Inferior parietal cortex (tissue), 1 donor: ENCODE measurements at regions not wholly inside any gene's neighbourhood (a gene's known extent, or its start where the extent isn't known, plus 50 kb on each side); places are given as distances from the start of the nearest gene placed in this dataset.
"Not testable (repeated sequence)": the region's sequence is repeated elsewhere in the genome, so short reads cannot be mapped to it uniquely, and the experiment has no call there.

ENCODE experiments used
- DNase-seq: peaks from one replicate; pipeline ENCODE4 v3.0.0-alpha.2; 2016; ENCODE audit errors: extremely low spot score

DNA sequence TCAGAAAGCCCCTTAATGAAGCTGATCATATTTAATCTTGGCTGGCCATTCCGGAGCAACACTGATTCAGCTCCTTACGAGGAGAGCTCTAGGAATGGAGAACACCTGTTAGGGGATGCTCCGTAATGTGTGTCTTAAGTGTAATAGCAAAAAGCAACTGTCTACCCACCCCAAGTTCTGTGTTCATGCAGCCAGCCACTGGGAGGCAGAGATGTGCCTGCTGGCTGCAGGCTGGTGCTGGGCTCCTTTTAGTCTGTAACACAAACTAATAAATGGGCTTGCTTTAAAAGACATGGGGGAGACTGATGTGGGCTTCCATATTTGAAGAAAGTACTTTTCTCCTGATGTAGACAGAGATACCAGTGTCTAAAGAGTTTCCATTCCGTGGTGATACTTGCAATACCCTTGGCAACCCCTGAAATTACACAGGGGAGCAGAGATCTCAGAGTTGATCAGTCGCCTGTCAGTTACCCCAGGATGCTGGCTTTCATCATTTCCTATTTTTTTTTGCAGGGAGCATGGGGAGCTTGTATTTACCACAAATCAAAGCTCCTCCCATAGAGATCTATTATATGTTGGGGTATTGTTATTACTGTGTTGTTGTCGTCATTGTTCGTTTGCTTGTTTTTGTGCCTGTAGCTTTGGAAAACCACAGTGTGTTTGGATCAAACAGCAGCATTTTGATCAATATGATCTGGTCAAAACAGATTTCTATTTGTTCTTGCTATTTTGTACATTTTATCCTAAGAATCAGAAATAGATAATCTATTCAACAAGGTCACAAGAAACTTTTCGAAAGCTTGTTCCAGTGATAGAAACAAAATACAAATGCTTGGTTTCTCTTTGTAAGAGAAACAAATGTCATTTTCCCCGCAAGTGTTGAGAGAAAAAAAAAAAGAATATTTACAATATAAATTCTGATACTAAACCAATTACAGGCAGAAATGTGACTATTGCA lies 65.8 kb downstream of the MTX3 start:
- no peak for DNase-seq

DNA sequence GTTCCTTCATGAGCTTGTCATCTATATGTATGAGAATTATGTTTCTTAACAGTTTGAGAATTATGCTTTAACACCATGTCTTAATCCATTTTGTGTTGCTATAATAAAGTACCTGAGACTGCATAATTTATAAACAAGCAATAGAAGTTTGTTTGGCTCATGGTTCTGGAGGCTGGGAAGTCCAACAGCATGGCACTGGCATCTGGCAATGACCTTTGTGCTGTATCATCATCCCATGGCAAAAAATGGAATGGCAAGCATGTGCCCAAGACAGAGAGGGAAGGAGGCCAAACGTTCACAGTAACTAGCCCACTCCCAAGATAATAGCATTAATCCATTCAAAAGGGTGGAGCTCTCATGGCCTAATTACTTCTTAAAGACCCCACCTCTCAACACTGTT lies 67.6 kb downstream of the MTX3 start:
- no peak for DNase-seq

- DNase-seq: no peak
Observed at GRCh38 chr5:79922626-79923025, 68.4 kb downstream of the MTX3 start.

- not testable (repeated sequence) for DNase-seq
Observed at GRCh38 chr5:79907452-79907851, 83.6 kb downstream of the MTX3 start.

DNA sequence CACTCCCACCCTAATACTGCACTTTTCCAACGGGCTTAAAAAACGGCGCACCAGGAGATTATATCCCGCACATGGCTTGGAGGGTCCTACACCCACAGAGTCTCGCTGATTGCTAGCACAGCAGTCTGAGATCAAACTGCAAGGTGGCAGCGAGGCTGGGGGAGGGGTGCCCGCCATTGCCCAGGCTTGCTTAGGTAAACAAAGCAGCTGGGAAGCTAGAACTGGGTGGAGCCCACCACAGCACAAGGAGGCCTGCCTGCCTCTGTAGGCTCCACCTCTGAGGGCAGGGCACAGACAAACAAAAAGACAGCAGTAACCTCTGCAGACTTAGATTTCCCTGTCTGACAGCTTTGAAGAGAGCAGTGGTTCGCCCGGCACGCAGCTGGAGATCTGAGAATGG lies 88.5 kb downstream of the MTX3 start:
- not testable (repeated sequence) for DNase-seq

DNA sequence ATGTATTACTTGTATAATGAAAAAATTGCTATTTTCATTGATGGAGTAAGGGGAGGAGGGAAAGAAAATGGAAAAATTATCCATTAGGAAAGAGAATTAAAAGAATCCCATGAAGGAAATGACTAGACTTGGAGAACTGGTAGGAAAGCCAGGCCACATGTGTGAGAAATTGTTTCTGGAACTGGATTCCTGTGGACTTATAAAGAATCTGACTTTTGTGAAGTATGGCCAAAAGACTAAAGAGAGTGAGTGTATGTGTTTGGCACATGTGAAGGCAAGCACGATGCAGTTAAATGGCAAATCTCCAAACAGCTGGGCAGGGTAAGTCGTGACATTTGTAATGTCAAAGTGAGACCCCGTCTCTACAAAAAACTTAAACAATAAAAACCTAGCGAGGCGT lies 89.4 kb downstream of the MTX3 start:
- DNase-seq: no peak

DNA sequence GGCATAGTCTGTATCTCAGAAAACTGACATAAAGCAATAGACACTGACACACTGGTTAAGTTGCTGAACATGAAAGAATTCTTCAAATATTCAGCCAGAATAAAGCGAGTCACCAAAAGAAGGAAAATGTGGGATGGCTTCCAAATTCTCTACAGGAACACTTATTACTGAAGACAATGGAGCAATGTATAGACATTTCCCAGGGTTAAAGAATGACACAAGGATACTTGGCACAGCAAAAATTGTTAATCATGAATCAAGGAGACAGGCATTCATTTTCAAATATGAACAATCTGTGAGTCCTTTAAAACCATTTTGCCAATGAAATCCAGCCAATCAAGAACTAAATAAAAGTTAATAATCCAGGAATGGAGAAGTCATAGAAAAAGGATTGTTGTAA lies 92.5 kb downstream of the MTX3 start:
- no peak for DNase-seq

DNA sequence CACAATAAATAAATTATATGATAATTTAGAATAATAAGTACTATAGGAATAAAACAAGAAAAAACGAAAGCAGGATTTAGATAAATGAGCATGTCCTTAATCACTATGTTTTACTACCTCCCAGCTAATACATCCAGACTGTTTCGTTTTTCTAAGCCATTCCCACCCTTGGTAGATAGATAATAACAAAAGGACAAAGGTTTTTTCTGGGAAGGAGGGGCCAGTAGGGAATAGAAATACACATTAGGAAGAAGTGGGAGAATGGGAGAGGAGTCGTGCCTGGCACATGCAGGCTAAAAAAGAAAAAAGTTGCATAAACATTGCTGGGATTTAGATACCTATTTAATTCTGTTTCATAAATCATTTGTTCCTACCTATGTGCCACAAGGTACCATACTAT lies 97.1 kb downstream of the MTX3 start:
- no peak for DNase-seq

- no peak for DNase-seq
Observed at GRCh38 chr5:79893485-79893884, 97.6 kb downstream of the MTX3 start.

GRCh38 chr5:79890930-79891249 lies 100.2 kb downstream of the MTX3 start:
- no peak for DNase-seq

DNA sequence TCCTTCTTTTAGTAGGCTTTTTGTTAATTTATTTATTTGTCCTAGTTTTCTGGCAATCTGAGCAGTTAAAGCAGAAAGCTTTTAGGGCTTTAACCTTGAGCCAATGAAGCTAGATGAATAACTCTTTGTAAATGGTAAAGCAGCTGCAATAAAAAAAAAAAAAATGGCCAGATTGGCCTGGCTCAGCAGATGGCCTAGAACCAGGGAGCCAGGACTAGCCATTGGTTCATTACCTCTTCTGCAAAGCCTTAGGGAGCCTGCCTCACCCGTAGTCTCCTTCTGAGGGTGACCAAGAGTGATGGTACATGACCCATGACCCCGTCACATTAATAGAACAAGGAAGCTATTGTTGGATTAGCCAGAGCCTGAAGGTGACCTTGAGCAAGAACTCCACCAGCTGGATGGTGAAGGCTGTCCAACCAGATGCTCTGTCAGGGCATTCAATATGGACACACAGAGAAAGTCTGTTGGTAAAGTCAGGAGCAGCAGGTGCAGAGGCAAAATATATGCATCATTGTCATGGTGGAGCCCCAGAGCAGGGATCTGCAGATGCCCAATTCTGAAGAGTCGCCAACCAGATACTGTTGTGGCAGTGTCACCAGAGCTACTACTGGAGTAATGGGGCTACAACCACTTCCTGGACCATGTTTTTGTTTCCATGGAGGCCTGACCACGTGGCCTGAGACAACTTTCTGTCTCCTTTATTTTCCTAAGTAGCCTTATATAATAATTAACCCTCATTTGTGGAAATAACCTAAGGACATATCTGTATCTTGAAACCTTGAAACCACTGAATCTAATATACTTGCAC lies 100.7 kb downstream of the MTX3 start:
- DNase-seq: no peak

GRCh38 chr5:79888643-79889042 lies 102.4 kb downstream of the MTX3 start:
- no peak for DNase-seq

GRCh38 chr5:79886925-79887655 lies 104.0 kb downstream of the MTX3 start:
- no peak for DNase-seq

- DNase-seq: no peak
Observed at GRCh38 chr5:79886456-79886855, 104.6 kb downstream of the MTX3 start.

DNA sequence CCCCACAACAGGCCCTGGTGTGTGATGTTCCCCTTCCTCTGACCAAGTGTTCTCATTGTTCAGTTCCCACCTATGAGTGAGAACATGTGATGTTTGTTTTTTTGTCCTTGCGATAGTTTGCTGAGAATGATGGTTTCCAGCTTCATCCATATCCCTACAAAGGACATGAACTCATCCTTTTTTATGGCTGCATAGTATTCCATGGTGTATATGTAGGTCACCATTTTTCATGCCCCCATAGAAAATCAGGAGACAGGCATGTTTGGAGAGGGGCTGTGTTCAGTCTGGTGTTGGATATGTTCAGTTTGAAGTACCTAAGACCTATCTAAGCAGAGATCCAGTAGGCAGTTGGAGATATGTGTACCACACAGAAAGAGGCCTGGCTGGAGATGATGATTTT lies 111.2 kb downstream of the MTX3 start:
- DNase-seq: not testable (repeated sequence)

DNA sequence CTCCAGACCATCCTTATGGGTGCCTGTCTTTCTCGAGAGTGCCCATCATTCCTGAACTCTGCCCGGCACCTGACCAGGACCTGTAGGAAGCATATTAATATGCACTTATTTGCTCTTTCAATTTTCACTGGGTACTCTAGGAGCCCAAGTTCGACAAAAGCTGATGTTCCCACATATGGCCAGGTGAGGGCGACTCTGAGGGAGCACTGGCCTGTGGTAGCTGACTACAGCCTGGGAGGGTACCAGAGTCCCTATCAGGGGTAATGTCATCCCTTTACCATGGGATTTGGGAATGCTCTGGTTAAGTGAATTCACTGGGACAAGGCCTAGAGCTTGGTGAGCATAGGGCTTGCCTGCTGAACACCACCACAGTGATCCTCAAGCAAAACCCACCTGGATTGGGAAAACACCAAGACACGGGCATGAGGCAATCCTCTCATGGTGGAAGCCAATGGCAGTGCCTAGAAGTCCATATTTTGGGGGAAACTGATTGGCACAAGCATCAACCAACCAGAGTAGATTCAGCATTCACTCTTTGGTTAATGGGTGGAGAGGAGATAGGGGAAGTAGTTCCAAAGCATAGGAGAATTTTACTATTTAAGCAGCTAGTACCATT lies 112.2 kb downstream of the MTX3 start:
- DNase-seq: no peak

GRCh38 chr5:79878136-79878679 lies 112.9 kb downstream of the MTX3 start:
- DNase-seq: no peak

DNA sequence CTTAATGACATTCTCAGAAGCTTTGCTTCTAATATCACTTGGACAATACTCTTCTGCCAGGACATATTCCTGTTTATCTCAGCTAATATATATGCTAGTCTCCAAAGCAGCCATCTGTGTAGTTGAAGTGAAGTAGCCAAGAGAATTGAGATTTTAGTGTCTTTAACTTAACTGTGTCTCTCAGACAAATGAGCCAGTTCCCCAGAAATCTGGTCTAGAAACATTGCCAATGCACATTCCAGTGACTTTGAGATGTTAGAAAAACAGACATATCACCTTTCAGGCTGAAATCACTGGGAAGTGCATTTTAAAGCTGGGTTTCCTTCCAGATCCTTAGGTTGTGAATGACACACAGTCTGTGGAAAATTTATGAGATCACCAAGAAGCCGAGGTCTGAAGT lies 114.6 kb downstream of the MTX3 start:
- DNase-seq: no peak

GRCh38 chr5:79875230-79875629 lies 115.8 kb downstream of the MTX3 start:
- DNase-seq: no peak

GRCh38 chr5:79873187-79873586 lies 117.9 kb downstream of the MTX3 start:
- no peak for DNase-seq

DNA sequence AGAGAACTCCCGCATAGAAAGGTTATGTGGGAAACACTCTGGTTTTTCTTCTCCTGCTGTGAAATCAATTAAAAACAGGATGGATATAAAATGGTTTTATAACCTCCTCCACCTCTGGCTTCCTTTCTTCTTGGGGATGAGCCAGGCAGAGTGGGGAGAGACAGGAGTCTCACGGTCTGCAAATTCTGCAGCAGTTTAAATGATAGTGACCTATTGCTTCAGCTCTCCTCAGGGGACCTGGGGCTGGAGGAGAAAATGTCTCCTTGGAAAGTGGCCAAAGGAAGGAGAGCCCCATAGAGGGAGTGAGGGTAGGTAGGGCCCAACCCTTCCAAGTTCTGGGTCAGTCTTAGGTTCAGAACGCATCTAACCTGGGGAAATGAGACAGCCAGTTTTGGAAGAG lies 118.8 kb downstream of the MTX3 start:
- DNase-seq: no peak
